HCT116 (cell line): ENCODE measurements at regions not wholly inside any gene's neighbourhood (a gene's known extent, or its start where the extent isn't known, plus 50 kb on each side); places are given as distances from the start of the nearest gene placed in this dataset.

ENCODE experiments used
- POLR2A ChIP-seq: IDR thresholded peaks from 2 replicates; pipeline ENCODE4 v1.7.0; 2011; ENCODE audit warnings: borderline replicate concordance; ENCODE audit not compliant: insufficient read depth, insufficient read length; ENCODE audit errors: extremely low read depth
- POLR2AphosphoS5 ChIP-seq: IDR thresholded peaks from 2 replicates; pipeline ENCODE4 v1.6.1; 2011; ENCODE audit warnings: mild to moderate bottlenecking, low read depth, low read length, moderate library complexity
- RAD21 ChIP-seq: IDR thresholded peaks from 2 replicates; pipeline ENCODE4 v1.6.1; 2012; ENCODE audit warnings: low read depth, mild to moderate bottlenecking
- TF ChIP-seq, protein P1 (sequence below): IDR thresholded peaks from 2 replicates; pipeline ENCODE4 v1.6.1; 2012
- TF ChIP-seq, protein P2 (sequence below), 3 experiments: fragments of 200-600 bp in 1 of 3; sonication (generic) in 1 of 3; IDR thresholded peaks in 2 of 3; conservative IDR thresholded peaks in 1 of 3; 2 replicates each; pipeline ENCODE4 v1.5.1; 2012 to 2017; ENCODE audit warnings: low read depth in 2 of 3, low read length in 2 of 3, antibody characterized with exemption in 1 of 3, borderline replicate concordance in 1 of 3, control low read depth in 1 of 3, mild to moderate bottlenecking in 1 of 3, mixed read lengths in 1 of 3, mixed run types in 1 of 3, moderate library complexity in 1 of 3; ENCODE audit not compliant: insufficient read depth in 1 of 3

DNA sequence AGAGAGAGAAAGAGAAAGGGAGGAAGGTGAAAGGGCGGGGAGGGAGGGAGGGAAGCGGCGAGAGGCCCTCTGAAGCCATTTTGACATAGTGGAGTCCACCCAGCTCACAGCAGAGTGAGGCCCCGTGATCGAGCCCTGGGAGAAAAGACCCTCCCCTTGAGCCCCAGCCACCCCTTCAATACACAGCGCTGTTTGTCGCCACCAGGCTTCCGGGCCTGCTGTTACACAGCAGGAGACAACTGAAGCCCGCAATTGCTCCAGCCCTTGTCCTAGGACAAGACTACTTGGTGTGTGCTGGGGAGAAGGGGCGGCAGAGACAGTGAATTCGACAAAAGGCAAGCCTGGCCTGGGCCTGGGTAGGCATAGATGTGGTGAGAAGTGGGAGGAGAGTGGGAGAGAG is 67.3 kb downstream of the PRR18 start:
- TF ChIP-seq, protein P1, sequence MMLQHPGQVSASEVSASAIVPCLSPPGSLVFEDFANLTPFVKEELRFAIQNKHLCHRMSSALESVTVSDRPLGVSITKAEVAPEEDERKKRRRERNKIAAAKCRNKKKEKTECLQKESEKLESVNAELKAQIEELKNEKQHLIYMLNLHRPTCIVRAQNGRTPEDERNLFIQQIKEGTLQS: no peak
- no peak for TF ChIP-seq POLR2A
- TF ChIP-seq, protein P2, sequence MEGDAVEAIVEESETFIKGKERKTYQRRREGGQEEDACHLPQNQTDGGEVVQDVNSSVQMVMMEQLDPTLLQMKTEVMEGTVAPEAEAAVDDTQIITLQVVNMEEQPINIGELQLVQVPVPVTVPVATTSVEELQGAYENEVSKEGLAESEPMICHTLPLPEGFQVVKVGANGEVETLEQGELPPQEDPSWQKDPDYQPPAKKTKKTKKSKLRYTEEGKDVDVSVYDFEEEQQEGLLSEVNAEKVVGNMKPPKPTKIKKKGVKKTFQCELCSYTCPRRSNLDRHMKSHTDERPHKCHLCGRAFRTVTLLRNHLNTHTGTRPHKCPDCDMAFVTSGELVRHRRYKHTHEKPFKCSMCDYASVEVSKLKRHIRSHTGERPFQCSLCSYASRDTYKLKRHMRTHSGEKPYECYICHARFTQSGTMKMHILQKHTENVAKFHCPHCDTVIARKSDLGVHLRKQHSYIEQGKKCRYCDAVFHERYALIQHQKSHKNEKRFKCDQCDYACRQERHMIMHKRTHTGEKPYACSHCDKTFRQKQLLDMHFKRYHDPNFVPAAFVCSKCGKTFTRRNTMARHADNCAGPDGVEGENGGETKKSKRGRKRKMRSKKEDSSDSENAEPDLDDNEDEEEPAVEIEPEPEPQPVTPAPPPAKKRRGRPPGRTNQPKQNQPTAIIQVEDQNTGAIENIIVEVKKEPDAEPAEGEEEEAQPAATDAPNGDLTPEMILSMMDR (IDR thresholded peaks at IDR 0.05 in 2 of 3, conservative IDR thresholded peaks at IDR 0.05 in 1 of 3; ENCODE audit: borderline replicate concordance in 1 of 3, insufficient read depth in 1 of 3, low read depth in 2 of 3, low read length in 2 of 3): no peak
- TF ChIP-seq RAD21: no peak
- no peak for TF ChIP-seq POLR2AphosphoS5
